ENCODE measurements at regions not wholly inside any gene's neighbourhood (a gene's known extent, or its start where the extent isn't known, plus 50 kb on each side); places are given as distances from the start of the nearest gene placed in this dataset.

GRCh38 chr6:63371104-63371715, 51.4 kb upstream of the LGSN start:
- intact Hi-C loops (cut with micrococcal nuclease), result no loop called here

- intact Hi-C loops (cut with micrococcal nuclease), result no loop called here
These were observed 53.3 kb upstream of the LGSN start for GRCh38 chr6:63372951-63373533.

GRCh38 chr6:63389191-63389844, 69.5 kb upstream of the LGSN start:
- intact Hi-C loops (cut with micrococcal nuclease), result no loop called here

GRCh38 chr6:63391203-63391970, 71.6 kb upstream of the LGSN start:
- intact Hi-C loops (cut with micrococcal nuclease), result no loop called here

GRCh38 chr6:63392092-63392724, 72.4 kb upstream of the LGSN start:
- intact Hi-C loops (cut with micrococcal nuclease), result no loop called here

GRCh38 chr6:63394656-63395308, 75.0 kb upstream of the LGSN start:
- intact Hi-C loops (cut with micrococcal nuclease), result no loop called here

GRCh38 chr6:63395381-63395780, 75.6 kb upstream of the LGSN start:
- intact Hi-C loops (cut with micrococcal nuclease), result no loop called here

GRCh38 chr6:63403725-63404124, 83.9 kb upstream of the LGSN start:
- intact Hi-C loops (cut with micrococcal nuclease), result no loop called here

- intact Hi-C loops (cut with micrococcal nuclease), result no loop called here
These were observed 90.9 kb upstream of the LGSN start for GRCh38 chr6:63410435-63411426.

GRCh38 chr6:63415286-63415685, 95.5 kb upstream of the LGSN start:
- intact Hi-C loops (cut with micrococcal nuclease), result no loop called here

- intact Hi-C loops (cut with micrococcal nuclease), result no loop called here
These were observed 99.0 kb upstream of the LGSN start for GRCh38 chr6:63418741-63419140.

- intact Hi-C loops (cut with micrococcal nuclease), result loop anchor here (5.0 kb wide), 1 partner anchor 148 kb away; the partner anchor contains the start of genes LOC128125822 and PTP4A1
These were observed 104.9 kb upstream of the LGSN start for GRCh38 chr6:63424636-63425035.

- intact Hi-C loops (cut with micrococcal nuclease), result no loop called here
These were observed 105.7 kb upstream of the LGSN start for GRCh38 chr6:63425493-63425892.

- intact Hi-C loops (cut with micrococcal nuclease), result no loop called here
These were observed 107.1 kb upstream of the LGSN start for GRCh38 chr6:63426844-63427243.

- intact Hi-C loops (cut with micrococcal nuclease), result no loop called here
These were observed 108.2 kb upstream of the LGSN start for GRCh38 chr6:63427951-63428350.

GRCh38 chr6:63430985-63431519, 111.3 kb upstream of the LGSN start:
- intact Hi-C loops (cut with micrococcal nuclease), result no loop called here

- intact Hi-C loops (cut with micrococcal nuclease), result no loop called here
These were observed 115.2 kb upstream of the LGSN start for GRCh38 chr6:63434943-63435342.

- intact Hi-C loops (cut with micrococcal nuclease), result no loop called here
These were observed 116.6 kb upstream of the LGSN start for GRCh38 chr6:63436356-63436755.

GRCh38 chr6:63437058-63437457, 117.3 kb upstream of the LGSN start:
- intact Hi-C loops (cut with micrococcal nuclease), result no loop called here

- intact Hi-C loops (cut with micrococcal nuclease), result no loop called here
These were observed 120.3 kb upstream of the LGSN start for GRCh38 chr6:63440057-63440456.

Measured in T-helper 1 cell treated with Interleukin-12 subunit alpha and Interleukin-12 subunit beta and Interleukin-4 antibody, amounts not matched to agents 30 ng/mL and 1 ng/mL, for 36 hours (primary cell).